HT1080 (cell line): ENCODE measurements at regions not wholly inside any gene's neighbourhood (a gene's known extent, or its start where the extent isn't known, plus 50 kb on each side); places are given as distances from the start of the nearest gene placed in this dataset.
A peak's percentile ranks its signal among the peaks of the same experiment; 100 is the strongest.

Experiments
- DNase-seq: peaks from one replicate; pipeline ENCODE4 v3.0.0-alpha.2; 2015; ENCODE audit warnings: low read depth

- DNase-seq = no peak
Observed at GRCh38 chr9:107737987-107738743, 248.6 kb upstream of the KLF4 start.

DNA sequence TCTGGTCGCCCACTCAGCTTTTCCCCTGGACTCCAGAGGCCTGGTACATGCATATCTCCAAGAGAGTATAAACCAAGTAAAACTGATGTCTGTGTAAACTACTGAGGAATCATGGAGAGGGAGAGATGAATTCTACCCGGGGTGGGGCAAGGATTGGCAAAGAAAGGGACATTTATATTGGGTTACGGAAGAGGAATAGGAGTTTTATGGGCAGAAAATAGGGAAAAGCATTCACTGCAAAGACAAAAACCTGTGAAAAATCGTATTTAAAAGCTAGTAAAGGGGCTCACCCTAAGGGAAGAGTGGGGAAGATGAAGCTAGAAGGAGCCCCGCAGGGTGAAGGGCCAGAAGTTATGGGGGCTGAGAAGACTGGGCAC, 248.0 kb upstream of the KLF4 start:
- no peak for DNase-seq

DNA sequence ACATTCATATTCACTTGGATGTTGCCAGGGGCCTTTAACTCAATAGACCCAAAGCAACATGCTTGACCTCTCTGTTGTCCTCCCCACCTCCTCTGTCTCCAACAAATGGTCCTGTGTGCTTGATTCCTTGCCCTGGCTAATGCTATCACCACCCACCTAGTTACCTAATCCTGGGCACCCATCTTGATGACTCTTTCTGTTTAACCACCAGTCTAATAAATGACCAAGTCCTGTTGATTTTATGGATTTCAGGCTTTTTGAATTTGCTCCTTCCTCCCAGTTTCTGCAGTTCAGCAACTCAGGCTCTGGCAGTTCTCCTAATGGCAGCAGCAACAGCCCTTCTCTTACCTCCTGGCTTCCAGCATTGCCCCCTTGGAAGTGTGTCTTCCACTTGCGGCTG, 246.3 kb upstream of the KLF4 start:
- DNase-seq = no peak

DNA sequence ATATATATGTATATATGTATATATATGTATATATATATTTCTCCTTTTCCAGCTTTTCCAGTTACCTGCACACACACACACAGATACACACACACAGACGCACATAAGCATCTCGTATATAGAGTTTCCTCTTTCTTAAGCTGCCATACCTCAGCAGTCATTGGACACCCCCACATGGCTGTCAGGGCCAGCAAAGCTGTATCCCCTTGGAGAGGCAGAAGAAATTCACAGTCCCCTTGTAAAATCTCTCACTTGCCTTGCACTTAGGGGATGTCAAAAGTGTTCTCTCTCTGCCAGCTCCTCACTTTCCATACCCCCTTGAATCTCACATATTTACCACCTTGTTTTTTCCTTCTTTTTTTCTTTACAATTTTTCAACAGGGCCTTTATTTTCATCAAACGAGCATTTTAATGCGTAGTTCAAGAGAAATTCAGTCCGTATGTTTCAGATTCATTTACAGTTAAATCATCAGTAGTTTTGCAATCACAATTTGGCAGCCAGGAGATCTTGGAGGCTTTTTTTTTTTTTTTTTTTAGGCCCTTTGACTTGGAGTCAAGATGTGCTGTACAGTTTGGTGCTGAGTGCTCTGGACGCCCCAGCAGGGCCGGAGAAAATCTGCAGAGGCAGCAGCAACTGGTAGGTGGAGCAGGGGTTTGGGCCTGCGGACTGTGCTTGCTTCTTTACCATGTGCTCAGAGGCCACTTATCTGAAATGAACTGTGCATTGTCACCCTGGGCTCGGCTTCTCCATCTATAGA, 244.9 kb upstream of the KLF4 start:
- DNase-seq = peak; percentile 51

DNA sequence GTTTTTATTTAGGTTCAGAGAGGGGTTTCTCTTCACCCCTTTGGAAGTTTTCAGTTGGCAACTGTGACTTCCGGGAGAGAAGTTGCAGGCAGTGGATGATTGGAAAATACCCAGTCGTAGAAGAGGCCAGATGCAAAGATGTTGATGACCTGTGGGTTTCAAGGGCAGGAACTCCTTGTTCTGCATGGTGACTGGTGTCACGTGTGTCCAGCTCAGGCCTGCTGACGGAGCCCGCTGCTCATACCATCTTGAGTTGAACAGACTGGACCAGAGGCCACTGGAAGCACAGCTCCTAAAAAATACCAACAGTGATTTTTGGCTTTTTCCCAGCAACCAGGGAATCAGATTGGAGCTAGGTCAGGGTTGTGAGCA, 243.9 kb upstream of the KLF4 start:
- peak; percentile 38 for DNase-seq

- DNase-seq = peak; percentile 79
Observed at GRCh38 chr9:107732781-107733522, 243.4 kb upstream of the KLF4 start.

DNA sequence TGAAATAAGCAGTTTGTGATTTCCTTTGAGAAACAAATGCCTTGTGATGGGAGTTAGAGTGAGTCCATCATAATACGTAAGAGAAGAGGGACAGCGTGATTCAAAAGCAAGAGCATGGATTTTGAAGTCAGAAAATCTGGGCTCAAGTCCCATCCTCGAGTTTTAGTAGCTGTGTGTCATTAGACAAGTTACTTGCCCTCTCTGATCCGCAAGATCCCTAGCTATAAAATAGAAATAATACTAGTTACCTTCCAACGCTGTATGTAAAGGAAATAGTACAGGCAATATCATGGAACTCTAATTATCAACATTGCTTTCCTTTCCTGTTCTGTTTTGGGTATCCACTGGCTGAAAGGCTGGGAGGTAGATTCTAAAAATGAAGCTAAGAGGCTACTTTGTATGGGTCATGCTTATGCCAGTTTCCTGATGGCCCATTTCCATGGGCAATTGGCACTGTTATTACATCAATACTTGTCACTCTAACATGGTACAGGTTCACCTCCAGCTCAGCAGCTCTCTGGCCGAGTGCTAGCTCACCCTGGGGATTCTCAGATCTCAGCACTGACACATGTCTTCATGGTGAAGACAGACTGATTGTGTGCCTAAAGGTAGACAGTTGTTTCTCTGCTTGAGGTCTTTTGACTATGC, 241.7 kb upstream of the KLF4 start:
- no peak for DNase-seq

GRCh38 chr9:107730666-107731065, 241.1 kb upstream of the KLF4 start:
- no peak for DNase-seq

- peak; percentile 29 for DNase-seq
Observed at GRCh38 chr9:107727086-107727780, 237.7 kb upstream of the KLF4 start.

GRCh38 chr9:107723015-107723414, 233.4 kb upstream of the KLF4 start:
- no peak for DNase-seq

- no peak for DNase-seq
Observed at GRCh38 chr9:107721705-107722245, 232.2 kb upstream of the KLF4 start.

GRCh38 chr9:107720501-107720900, 230.9 kb upstream of the KLF4 start:
- DNase-seq = no peak

GRCh38 chr9:107717529-107718314, 228.2 kb upstream of the KLF4 start:
- no peak for DNase-seq

DNA sequence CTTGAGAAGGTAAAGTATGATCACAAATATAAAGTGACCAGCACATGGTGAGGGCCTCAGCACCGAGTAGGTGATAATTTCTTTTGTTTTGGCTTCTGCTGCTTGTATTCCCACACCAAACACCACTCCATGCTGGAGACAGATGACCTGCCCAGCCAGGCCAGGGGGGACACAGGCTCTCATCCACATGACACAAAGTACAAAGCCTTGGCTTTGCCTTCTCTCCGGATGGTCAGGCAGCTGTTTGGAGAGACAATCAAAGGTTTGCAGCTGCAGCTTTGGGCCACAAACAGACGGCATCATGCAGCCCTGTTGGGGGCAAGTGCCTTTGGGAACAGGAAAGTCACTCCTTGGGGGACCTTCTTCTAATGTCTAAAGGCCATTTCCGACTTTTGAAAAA, 226.2 kb upstream of the KLF4 start:
- DNase-seq = no peak

DNA sequence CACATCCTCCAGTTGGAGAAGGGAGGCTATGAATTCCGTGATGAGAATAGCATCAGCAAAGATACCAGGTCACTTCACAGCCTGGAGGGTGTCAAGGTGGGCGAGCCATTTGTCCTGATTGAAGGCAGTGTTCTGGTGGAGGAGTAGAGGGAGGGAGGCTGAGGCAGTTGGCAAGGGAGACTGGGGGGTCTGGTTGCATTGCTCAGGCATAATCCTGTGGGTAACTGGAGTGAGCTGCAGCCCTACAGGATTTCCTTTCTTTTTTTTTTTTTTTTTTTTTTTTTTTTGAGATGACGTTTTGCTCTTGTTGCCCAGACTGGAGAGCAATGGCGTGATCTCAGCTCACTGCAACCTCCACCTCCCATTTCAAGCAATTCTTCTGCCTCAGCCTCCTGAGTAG, 223.9 kb upstream of the KLF4 start:
- DNase-seq = no peak

DNA sequence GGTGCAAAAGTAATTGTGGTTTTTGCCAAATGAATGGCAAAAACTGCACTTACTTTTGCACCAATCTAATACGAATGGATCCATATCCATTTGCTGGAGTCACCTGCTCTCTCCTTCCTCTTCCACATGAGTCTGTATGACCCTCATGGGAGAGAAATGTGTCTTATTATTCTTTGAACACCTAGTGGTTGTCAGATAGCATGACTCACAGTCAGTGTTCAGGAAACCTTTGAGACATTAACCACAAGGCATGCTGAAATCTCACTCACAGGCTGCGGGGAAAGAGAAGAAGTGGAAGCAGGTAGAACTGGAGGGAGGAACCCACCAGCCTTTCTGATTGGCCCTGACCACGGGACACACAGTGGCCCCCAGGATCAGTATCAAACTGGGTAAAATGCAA, 222.8 kb upstream of the KLF4 start:
- peak; percentile 93 for DNase-seq

DNA sequence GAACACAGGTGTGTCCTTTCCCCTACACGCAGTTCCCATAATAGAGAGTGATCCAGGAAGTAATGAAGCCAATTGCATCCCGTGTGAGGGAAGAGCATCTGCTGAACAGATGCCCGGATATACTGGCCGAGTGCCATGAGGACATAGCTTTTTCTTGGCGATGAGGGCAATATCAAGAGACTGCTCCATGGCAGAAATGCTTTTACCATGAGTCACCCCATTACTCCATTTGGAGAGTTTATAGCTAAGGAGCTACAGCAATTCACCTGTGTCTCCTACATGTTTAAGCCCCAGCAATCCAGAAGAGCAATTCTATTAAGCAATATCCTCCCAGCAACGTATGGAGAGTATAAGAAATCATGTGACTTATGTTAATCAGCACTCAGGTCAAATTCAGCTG, 222.0 kb upstream of the KLF4 start:
- DNase-seq = peak; percentile 96

DNA sequence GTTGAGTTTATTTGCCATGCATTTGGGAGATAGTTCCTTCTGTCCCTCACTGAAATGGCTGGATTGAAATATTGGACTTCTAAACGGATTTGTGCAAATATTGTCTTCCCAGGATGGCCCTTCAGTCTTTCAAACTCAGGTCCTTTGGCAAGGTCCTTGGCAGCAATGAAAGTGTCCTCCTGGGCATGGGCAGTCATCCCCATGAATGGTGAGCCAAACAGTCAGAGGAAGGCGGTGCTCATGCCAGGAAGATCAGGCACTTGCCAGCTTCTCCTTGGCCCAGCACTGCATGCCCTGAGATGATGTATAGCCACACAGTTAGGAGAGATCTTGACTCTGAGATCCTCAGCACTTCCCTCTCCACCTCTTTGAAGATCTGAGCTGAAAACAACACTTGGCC, 221.4 kb upstream of the KLF4 start:
- DNase-seq = peak; percentile 15

DNA sequence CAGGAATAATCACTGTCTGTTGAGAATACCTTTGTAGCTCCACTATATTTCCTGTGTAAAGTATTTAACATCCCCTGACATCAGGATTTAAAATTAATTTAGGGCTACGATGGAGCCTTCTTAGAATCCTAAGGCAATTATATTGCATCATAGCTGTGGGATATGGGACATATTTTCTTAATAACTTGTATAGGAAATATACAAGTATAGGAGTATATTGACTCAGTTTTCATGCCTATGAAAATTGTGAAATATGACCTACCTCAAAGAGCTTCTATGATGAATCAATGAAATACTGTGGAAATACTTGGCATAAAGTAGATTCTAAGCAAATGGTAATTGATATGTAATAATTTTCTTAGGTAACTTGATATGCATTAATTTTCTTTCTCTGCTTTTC, 221.0 kb upstream of the KLF4 start:
- DNase-seq = no peak

DNA sequence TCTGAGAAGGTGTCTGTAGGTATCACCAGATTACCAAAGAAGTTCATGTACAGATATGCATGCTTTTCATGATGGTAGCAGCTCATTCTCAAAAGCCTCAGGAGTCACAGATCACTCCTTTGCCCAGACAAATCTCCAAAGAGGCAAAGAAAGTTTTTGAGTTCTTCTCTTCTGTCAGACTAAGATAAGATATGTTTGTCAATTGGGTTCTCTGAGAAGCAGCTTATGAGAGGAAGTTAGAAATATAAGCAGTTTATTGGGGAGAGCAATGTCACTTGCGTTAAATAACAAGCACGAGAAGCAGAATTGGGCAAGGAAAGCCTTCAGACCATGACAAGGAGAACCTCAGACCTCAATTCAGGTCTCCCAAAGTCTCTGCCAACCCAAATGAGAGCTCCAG, 219.2 kb upstream of the KLF4 start:
- no peak for DNase-seq
